ENCODE measurements at regions not wholly inside any gene's neighbourhood (a gene's known extent, or its start where the extent isn't known, plus 50 kb on each side); places are given as distances from the start of the nearest gene placed in this dataset.
A peak's percentile ranks its signal among the peaks of the same experiment; 100 is the strongest.
"Not testable (repeated sequence)": the region's sequence is repeated elsewhere in the genome, so short reads cannot be mapped to it uniquely, and the experiment has no call there.

- no CpG with 5 or more reads among the region's 9 CpGs for WGBS (ENCODE audit: extremely low coverage, insufficient read length, low lambda C conversion rate)
- peak overlapping the region in 1 of 3 experiments; percentile 16; a peak in 1 of 7 replicates for H3K27ac Mint-ChIP-seq
- not testable (repeated sequence) for H3K4me3 Mint-ChIP-seq
Measured at GRCh38 chr1:238326479-238326878, 435.8 kb upstream of the ZP4 start.

More at GRCh38 chr1:238326479-238326878, 435.8 kb upstream of the ZP4 start:
- H4K8ac ChIP-seq (replicated peaks; ENCODE audit: insufficient read length, low read depth, low read length); H3K9me3 Mint-ChIP-seq; H3K18ac ChIP-seq (ENCODE audit: insufficient read length, low read depth, low read length); H3K4ac ChIP-seq (ENCODE audit: low read depth, low read length); H3K4me2 ChIP-seq (ENCODE audit: insufficient read depth, insufficient read length, low read length); H2BK15ac ChIP-seq (ENCODE audit: low read depth, low read length); H2AFZ ChIP-seq (ENCODE audit: low read length); H3K79me1 ChIP-seq (ENCODE audit: insufficient read depth, low read depth, low read length, poor library complexity, severe bottlenecking); H4K5ac ChIP-seq (ENCODE audit: insufficient read length, low read depth, low read length); H3K27me3 Mint-ChIP-seq (ENCODE audit: low read depth); H2BK12ac ChIP-seq (ENCODE audit: insufficient read length, low read depth, low read length); H2BK20ac ChIP-seq (ENCODE audit: low read depth, low read length, poor library complexity, severe bottlenecking); H2BK120ac ChIP-seq (ENCODE audit: low read depth, low read length, poor library complexity, severe bottlenecking); H4K20me1 ChIP-seq (ENCODE audit: control insufficient read depth, insufficient read depth, insufficient read length); H3K27ac ChIP-seq (ENCODE audit: insufficient read length, low read depth, low read length); H3K9ac ChIP-seq (ENCODE audit: extremely low read depth, insufficient read length, low read length); H3K23me2 ChIP-seq (ENCODE audit: insufficient read length, low read depth, low read length, poor library complexity, severe bottlenecking); H4K91ac ChIP-seq (ENCODE audit: insufficient read length, low read depth, low read length); H3K4me1 ChIP-seq (ENCODE audit: insufficient read depth, low read length); H3K9me3 ChIP-seq (ENCODE audit: control insufficient read depth, low read depth, low read length); H2BK5ac ChIP-seq (ENCODE audit: insufficient read length, low read length); H3K56ac ChIP-seq (ENCODE audit: insufficient read length, low read depth, low read length); H3K27me3 ChIP-seq (ENCODE audit: insufficient read depth, low read length); H3K23ac ChIP-seq (ENCODE audit: insufficient read length, low read depth, low read length); H3K79me2 ChIP-seq (ENCODE audit: insufficient read depth, low read length); H3T11ph ChIP-seq (ENCODE audit: low read length); H2AK5ac ChIP-seq (ENCODE audit: insufficient read length, low read length); DNase-seq; H3K4me1 Mint-ChIP-seq; H3K14ac ChIP-seq (ENCODE audit: insufficient read depth, low read length): not testable (repeated sequence)
- H3K36me3 Mint-ChIP-seq (ENCODE audit: insufficient read depth in 1 of 3, low read depth in 3 of 3), result peaks cover 6 to 15% (median 8%) of the 10 kb centered on the region in 3 experiments; a peak in 6 of 7 replicates
